ENCODE measurements at regions not wholly inside any gene's neighbourhood (a gene's known extent, or its start where the extent isn't known, plus 50 kb on each side); places are given as distances from the start of the nearest gene placed in this dataset.

GRCh38 chr7:13593854-13594253, 395.6 kb downstream of the ETV1 start:
- TF ChIP-seq EZH2 (IDR thresholded peaks at IDR 0.05; ENCODE audit: insufficient read depth, poor library complexity, severe bottlenecking) = no peak
- no peak for TF ChIP-seq EZH2phosphoT487 (IDR thresholded peaks at IDR 0.05; ENCODE audit: insufficient read depth, low read depth)

All from GM23248 (cell line).